Liver (tissue), 8 donors: ENCODE measurements at regions not wholly inside any gene's neighbourhood (a gene's known extent, or its start where the extent isn't known, plus 50 kb on each side); places are given as distances from the start of the nearest gene placed in this dataset.

Source experiments
- DNase-seq: peaks from one replicate; pipeline ENCODE4 v3.0.0-alpha.2; 2017; ENCODE audit warnings: low spot score
- H3K27ac ChIP-seq, 2 donors: one replicate each; pipeline ENCODE4 v1.7.0; 2013; ENCODE audit warnings: inconsistent platforms in 2 of 2, low read length in 2 of 2, control low read depth in 1 of 2, low read depth in 1 of 2, mild to moderate bottlenecking in 1 of 2
- H3K27me3 ChIP-seq, 4 donors: one replicate each; pipeline versions ENCODE4 v1.6.1 to v1.7.0; 2013; ENCODE audit warnings: low read length in 3 of 4, inconsistent platforms in 1 of 4, mild to moderate bottlenecking in 1 of 4, moderate library complexity in 1 of 4; ENCODE audit not compliant: control insufficient read depth in 4 of 4, insufficient read depth in 4 of 4
- H3K36me3 ChIP-seq, 4 donors: one replicate each; pipeline versions ENCODE4 v1.6.1 to v1.7.0; 2013; ENCODE audit warnings: low read length in 3 of 4, mild to moderate bottlenecking in 3 of 4, low read depth in 1 of 4, moderate library complexity in 1 of 4; ENCODE audit not compliant: control insufficient read depth in 4 of 4, insufficient read depth in 3 of 4
- H3K4me1 ChIP-seq, 4 donors: one replicate each; pipeline versions ENCODE4 v1.6.1 to v1.7.0; 2013; ENCODE audit warnings: low read length in 3 of 4, mild to moderate bottlenecking in 3 of 4, moderate library complexity in 1 of 4; ENCODE audit not compliant: control insufficient read depth in 4 of 4, insufficient read depth in 4 of 4
- H3K4me3 ChIP-seq, 3 donors: one replicate each; pipeline versions ENCODE4 v1.6.1 to v1.7.0; 2013; ENCODE audit warnings: low read length in 3 of 3, control low read depth in 1 of 3, low read depth in 1 of 3, mild to moderate bottlenecking in 1 of 3
- H3K9ac ChIP-seq, 2 donors: one replicate each; pipeline ENCODE4 v1.7.0; 2013; ENCODE audit warnings: low read length in 2 of 2, mild to moderate bottlenecking in 2 of 2, moderate library complexity in 2 of 2, control low read depth in 1 of 2, low read depth in 1 of 2
- H3K9me3 ChIP-seq, 4 donors: one replicate each; pipeline versions ENCODE4 v1.6.1 to v1.7.0; 2013; ENCODE audit warnings: low read length in 3 of 4; ENCODE audit not compliant: control insufficient read depth in 4 of 4
- ATF3 ChIP-seq: IDR thresholded peaks from 2 replicates; pipeline ENCODE4 v1.6.1; 2016; ENCODE audit warnings: antibody characterized with exemption
- EGR1 ChIP-seq, 2 donors: IDR thresholded peaks; 2 replicates each; pipeline ENCODE4 v1.6.1; 2016 to 2018; ENCODE audit warnings: antibody characterized with exemption in 2 of 2, low read depth in 2 of 2
- FOXA1 ChIP-seq: IDR thresholded peaks from 2 replicates; pipeline ENCODE4 v1.6.1; 2016; ENCODE audit warnings: antibody characterized with exemption
- FOXA2 ChIP-seq: IDR thresholded peaks from 2 replicates; pipeline ENCODE4 v1.6.1; 2016; ENCODE audit warnings: antibody characterized with exemption
- GABPA ChIP-seq, 2 donors: IDR thresholded peaks in 1 of 2; conservative IDR thresholded peaks in 1 of 2; 2 replicates each; pipeline ENCODE4 v1.6.1; 2016; ENCODE audit warnings: antibody characterized with exemption in 2 of 2, mild to moderate bottlenecking in 1 of 2, moderate library complexity in 1 of 2
- HNF4A ChIP-seq, 2 donors: conservative IDR thresholded peaks; 2 replicates each; pipeline ENCODE4 v1.6.1; 2016; ENCODE audit warnings: antibody characterized with exemption in 2 of 2, mild to moderate bottlenecking in 2 of 2
- HNF4G ChIP-seq: IDR thresholded peaks from 2 replicates; pipeline ENCODE4 v1.6.1; 2016; ENCODE audit warnings: antibody characterized with exemption
- JUND ChIP-seq, 2 donors: IDR thresholded peaks; 2 replicates each; pipeline ENCODE4 v1.6.1; 2016; ENCODE audit warnings: antibody characterized with exemption in 2 of 2
- NR2F2 ChIP-seq: IDR thresholded peaks from 2 replicates; pipeline ENCODE4 v1.6.1; 2016; ENCODE audit warnings: antibody characterized with exemption
- RAD21 ChIP-seq, 2 donors: IDR thresholded peaks; 2 replicates each; pipeline ENCODE4 v1.6.1; 2016; ENCODE audit warnings: antibody characterized with exemption in 2 of 2, mild to moderate bottlenecking in 2 of 2
- REST ChIP-seq: IDR thresholded peaks from 2 replicates; pipeline ENCODE4 v1.6.1; 2016; ENCODE audit warnings: antibody characterized with exemption, mild to moderate bottlenecking
- RXRA ChIP-seq, 2 donors: IDR thresholded peaks; 2 replicates each; pipeline ENCODE4 v1.6.1; 2017 to 2018; ENCODE audit warnings: antibody characterized with exemption in 2 of 2, mild to moderate bottlenecking in 1 of 2
- SP1 ChIP-seq: IDR thresholded peaks from 2 replicates; pipeline ENCODE4 v1.6.1; 2018; ENCODE audit warnings: antibody characterized with exemption, mild to moderate bottlenecking
- TAF1 ChIP-seq: conservative IDR thresholded peaks from 2 replicates; pipeline ENCODE4 v1.6.1; 2016; ENCODE audit warnings: antibody characterized with exemption, mild to moderate bottlenecking
- YY1 ChIP-seq: IDR thresholded peaks from 2 replicates; pipeline ENCODE4 v1.6.1; 2016; ENCODE audit warnings: antibody characterized with exemption, mild to moderate bottlenecking
- WGBS: extraction: QIAGEN DNeasy Blood & Tissue Kit; methylation state at CpG from one replicate; pipeline ENCODE4 v1.1.7; 2013; 5-methylcytosine and 5-hydroxymethylcytosine counted together
- TF ChIP-seq, protein P1 (sequence below): IDR thresholded peaks from 2 replicates; pipeline ENCODE4 v1.6.1; 2016; ENCODE audit warnings: antibody characterized with exemption
- TF ChIP-seq, protein P2 (sequence below): fragments of 150-350 bp; IDR thresholded peaks from 2 replicates; pipeline ENCODE4 v1.5.1; 2017; ENCODE audit warnings: improper control_type of control experiment, low read depth, low read length; ENCODE audit not compliant: missing input control
- TF ChIP-seq, protein P3 (sequence below): IDR thresholded peaks from 2 replicates; pipeline ENCODE4 v1.6.1; 2016; ENCODE audit warnings: antibody characterized with exemption
- donor health status: healthy.
- donor health status: healthy.
- donor health status: healthy.
- donor health status: healthy.
- donor health status: healthy.

- Histone ChIP-seq H3K4me1 (no peaks in the 10 kb centered on the region), H3K27ac (no peak overlapping the region), H3K4me3 (no peak overlapping the region), H3K27me3 (no peaks in the 10 kb centered on the region), H3K9me3 (no peaks in the 10 kb centered on the region), H3K36me3 (no peaks in the 10 kb centered on the region), H3K9ac (no peak overlapping the region)
- 87% methylated on average over 4 of the region's 4 CpGs for WGBS
- TF ChIP-seq RAD21 (IDR thresholded peaks at IDR 0.05) (no peak), NR2F2 (no peak), EGR1 (IDR thresholded peaks at IDR 0.05; ENCODE audit: low read depth in 2 of 2) (no peak), TAF1 (no peak), JUND (IDR thresholded peaks at IDR 0.05) (no peak)
- no peak for DNase-seq
Measured at GRCh38 chr13:78443839-78444238, 159.5 kb downstream of the POU4F1 start.

- H3K27ac ChIP-seq = no peak overlapping the region
- no peak overlapping the region for H3K9ac ChIP-seq
- WGBS = 63% methylated on average over 4 of the region's 4 CpGs
- TF ChIP-seq RXRA (IDR thresholded peaks at IDR 0.05) (no peak), SP1 (no peak), ATF3 (no peak), EGR1 (IDR thresholded peaks at IDR 0.05; ENCODE audit: low read depth in 2 of 2) (no peak)
- TF ChIP-seq, protein P1, sequence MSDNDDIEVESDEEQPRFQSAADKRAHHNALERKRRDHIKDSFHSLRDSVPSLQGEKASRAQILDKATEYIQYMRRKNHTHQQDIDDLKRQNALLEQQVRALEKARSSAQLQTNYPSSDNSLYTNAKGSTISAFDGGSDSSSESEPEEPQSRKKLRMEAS = no peak
- DNase-seq = no peak
- no peak overlapping the region for H3K4me3 ChIP-seq
- H3K4me1 ChIP-seq = peaks cover 0 to 24% (median 5%) of the 10 kb centered on the region in 4 donors
- no peaks in the 10 kb centered on the region for H3K9me3 ChIP-seq
- no peaks in the 10 kb centered on the region for H3K36me3 ChIP-seq
- H3K27me3 ChIP-seq = no peaks in the 10 kb centered on the region
Measured at GRCh38 chr13:78437781-78438180, 165.6 kb downstream of the POU4F1 start.

DNA sequence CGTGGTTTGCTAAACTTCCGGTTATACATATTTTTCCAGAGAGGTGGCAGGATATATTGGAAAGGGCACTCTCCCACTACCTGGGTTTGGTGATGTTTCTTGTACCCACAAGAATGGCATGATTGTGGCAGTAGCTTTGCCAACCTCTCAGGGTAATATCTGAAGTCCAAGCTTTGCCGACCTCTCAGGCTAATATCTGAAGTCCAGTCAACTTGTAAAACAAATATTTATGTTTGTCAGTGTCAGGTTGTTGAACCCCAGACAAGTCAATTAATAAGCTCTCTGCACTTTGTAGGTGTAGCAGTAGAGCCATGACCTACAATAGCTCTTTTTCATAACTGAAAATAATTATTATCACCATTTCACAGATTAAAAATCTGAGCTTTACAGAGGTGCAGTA lies 167.0 kb downstream of the POU4F1 start:
- no peaks in the 10 kb centered on the region for H3K9me3 ChIP-seq
- no peak overlapping the region for H3K9ac ChIP-seq
- DNase-seq = no peak
- H3K27me3 ChIP-seq = no peaks in the 10 kb centered on the region
- TF ChIP-seq YY1 = peak; percentile 70
- TF ChIP-seq NR2F2 = peak; percentile 20
- peak; percentile 87 for TF ChIP-seq FOXA1
- peak; percentile 49 for TF ChIP-seq ATF3
- TF ChIP-seq HNF4A (conservative IDR thresholded peaks at IDR 0.05) = peak; percentile 100
- peak; percentile 35 to 86 for TF ChIP-seq JUND (IDR thresholded peaks at IDR 0.05)
- TF ChIP-seq REST = peak; percentile 84
- TF ChIP-seq, protein P2, sequence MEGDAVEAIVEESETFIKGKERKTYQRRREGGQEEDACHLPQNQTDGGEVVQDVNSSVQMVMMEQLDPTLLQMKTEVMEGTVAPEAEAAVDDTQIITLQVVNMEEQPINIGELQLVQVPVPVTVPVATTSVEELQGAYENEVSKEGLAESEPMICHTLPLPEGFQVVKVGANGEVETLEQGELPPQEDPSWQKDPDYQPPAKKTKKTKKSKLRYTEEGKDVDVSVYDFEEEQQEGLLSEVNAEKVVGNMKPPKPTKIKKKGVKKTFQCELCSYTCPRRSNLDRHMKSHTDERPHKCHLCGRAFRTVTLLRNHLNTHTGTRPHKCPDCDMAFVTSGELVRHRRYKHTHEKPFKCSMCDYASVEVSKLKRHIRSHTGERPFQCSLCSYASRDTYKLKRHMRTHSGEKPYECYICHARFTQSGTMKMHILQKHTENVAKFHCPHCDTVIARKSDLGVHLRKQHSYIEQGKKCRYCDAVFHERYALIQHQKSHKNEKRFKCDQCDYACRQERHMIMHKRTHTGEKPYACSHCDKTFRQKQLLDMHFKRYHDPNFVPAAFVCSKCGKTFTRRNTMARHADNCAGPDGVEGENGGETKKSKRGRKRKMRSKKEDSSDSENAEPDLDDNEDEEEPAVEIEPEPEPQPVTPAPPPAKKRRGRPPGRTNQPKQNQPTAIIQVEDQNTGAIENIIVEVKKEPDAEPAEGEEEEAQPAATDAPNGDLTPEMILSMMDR = no peak
- TF ChIP-seq GABPA (IDR thresholded peaks at IDR 0.05 in 1 of 2, conservative IDR thresholded peaks at IDR 0.05 in 1 of 2) = peak in 1 of 2 donors; percentile 13
- peak; percentile 100 for TF ChIP-seq HNF4G
- peak in 1 of 2 donors; percentile 48 for TF ChIP-seq EGR1 (IDR thresholded peaks at IDR 0.05; ENCODE audit: low read depth in 2 of 2)
- TF ChIP-seq RXRA (IDR thresholded peaks at IDR 0.05) = peak; percentile 98 to 99
- peak; percentile 95 for TF ChIP-seq SP1
- no peak for TF ChIP-seq TAF1
- peak; percentile 94 for TF ChIP-seq FOXA2
- TF ChIP-seq RAD21 (IDR thresholded peaks at IDR 0.05) = peak; percentile 52 to 57
- TF ChIP-seq, protein P3, sequence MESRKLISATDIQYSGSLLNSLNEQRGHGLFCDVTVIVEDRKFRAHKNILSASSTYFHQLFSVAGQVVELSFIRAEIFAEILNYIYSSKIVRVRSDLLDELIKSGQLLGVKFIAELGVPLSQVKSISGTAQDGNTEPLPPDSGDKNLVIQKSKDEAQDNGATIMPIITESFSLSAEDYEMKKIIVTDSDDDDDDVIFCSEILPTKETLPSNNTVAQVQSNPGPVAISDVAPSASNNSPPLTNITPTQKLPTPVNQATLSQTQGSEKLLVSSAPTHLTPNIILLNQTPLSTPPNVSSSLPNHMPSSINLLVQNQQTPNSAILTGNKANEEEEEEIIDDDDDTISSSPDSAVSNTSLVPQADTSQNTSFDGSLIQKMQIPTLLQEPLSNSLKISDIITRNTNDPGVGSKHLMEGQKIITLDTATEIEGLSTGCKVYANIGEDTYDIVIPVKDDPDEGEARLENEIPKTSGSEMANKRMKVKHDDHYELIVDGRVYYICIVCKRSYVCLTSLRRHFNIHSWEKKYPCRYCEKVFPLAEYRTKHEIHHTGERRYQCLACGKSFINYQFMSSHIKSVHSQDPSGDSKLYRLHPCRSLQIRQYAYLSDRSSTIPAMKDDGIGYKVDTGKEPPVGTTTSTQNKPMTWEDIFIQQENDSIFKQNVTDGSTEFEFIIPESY = peak; percentile 90
- TF ChIP-seq, protein P1 = peak; percentile 64
- H3K27ac ChIP-seq = no peak overlapping the region
- H3K4me3 ChIP-seq = no peak overlapping the region
- no peaks in the 10 kb centered on the region for H3K36me3 ChIP-seq
- H3K4me1 ChIP-seq = peaks cover 0 to 30% (median 8%) of the 10 kb centered on the region in 4 donors
- WGBS = 36% methylated on average over 3 of the region's 3 CpGs
